ENCODE measurements at regions not wholly inside any gene's neighbourhood (a gene's known extent, or its start where the extent isn't known, plus 50 kb on each side); places are given as distances from the start of the nearest gene placed in this dataset.

DNA sequence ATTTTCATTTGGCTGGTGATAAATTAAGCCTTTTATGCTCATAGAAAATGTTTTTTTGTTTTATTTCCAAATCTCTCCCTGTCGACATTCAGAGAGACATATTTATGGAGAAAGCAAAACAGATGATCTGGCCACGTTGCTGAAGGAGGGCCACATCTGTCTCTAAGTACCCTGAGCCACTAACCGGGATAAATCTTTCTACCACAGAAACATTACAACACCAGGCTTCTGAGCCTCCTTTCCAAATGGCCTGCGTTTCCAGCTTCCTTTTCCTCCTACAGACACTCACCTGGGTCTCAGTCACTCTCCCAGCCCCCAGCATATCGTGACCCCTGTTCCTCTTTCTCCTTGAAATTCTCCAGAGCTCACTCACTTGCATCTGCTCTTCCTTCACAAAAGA, 161.0 kb downstream of the ARRDC4 start:
- H3K4me1 ChIP-seq: no peaks in the 10 kb centered on the region
- no peaks in the 10 kb centered on the region for H3K36me3 ChIP-seq
- no peaks in the 10 kb centered on the region for H3K27me3 ChIP-seq
- no peak overlapping the region for H3K27ac ChIP-seq
- no peaks in the 10 kb centered on the region for H3K9me3 ChIP-seq
- TF ChIP-seq, protein P1, sequence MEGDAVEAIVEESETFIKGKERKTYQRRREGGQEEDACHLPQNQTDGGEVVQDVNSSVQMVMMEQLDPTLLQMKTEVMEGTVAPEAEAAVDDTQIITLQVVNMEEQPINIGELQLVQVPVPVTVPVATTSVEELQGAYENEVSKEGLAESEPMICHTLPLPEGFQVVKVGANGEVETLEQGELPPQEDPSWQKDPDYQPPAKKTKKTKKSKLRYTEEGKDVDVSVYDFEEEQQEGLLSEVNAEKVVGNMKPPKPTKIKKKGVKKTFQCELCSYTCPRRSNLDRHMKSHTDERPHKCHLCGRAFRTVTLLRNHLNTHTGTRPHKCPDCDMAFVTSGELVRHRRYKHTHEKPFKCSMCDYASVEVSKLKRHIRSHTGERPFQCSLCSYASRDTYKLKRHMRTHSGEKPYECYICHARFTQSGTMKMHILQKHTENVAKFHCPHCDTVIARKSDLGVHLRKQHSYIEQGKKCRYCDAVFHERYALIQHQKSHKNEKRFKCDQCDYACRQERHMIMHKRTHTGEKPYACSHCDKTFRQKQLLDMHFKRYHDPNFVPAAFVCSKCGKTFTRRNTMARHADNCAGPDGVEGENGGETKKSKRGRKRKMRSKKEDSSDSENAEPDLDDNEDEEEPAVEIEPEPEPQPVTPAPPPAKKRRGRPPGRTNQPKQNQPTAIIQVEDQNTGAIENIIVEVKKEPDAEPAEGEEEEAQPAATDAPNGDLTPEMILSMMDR (IDR thresholded peaks at IDR 0.05): no peak
- TF ChIP-seq POLR2A (IDR thresholded peaks at IDR 0.05): no peak
- H3K4me3 ChIP-seq: no peak overlapping the region
- DNase-seq: no peak

DNA sequence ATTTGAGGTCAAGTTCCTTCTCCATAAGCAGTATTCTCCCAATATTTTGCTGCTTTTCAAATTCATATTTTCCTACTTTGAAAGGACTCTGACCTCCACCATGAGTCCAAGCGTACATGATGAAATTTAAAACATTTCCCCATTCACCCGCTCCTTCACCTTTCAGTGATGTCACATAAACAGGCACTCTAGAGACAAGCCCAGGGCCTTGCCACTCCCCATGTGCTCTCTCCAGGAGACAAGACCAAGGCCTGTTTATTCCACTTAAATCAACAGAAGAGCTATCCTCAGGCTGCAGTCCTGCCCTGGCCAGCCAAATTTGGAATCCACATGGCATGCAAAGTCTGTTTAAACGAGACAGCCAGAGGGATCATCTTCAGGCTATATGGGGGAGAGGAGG, 161.5 kb downstream of the ARRDC4 start:
- TF ChIP-seq POLR2A (IDR thresholded peaks at IDR 0.05): no peak
- TF ChIP-seq, protein P1 (IDR thresholded peaks at IDR 0.05): no peak
- H3K4me1 ChIP-seq: no peaks in the 10 kb centered on the region
- H3K27ac ChIP-seq: no peak overlapping the region
- H3K9me3 ChIP-seq: no peaks in the 10 kb centered on the region
- no peaks in the 10 kb centered on the region for H3K36me3 ChIP-seq
- no peak overlapping the region for H3K4me3 ChIP-seq
- H3K27me3 ChIP-seq: no peaks in the 10 kb centered on the region
- DNase-seq: no peak

DNA sequence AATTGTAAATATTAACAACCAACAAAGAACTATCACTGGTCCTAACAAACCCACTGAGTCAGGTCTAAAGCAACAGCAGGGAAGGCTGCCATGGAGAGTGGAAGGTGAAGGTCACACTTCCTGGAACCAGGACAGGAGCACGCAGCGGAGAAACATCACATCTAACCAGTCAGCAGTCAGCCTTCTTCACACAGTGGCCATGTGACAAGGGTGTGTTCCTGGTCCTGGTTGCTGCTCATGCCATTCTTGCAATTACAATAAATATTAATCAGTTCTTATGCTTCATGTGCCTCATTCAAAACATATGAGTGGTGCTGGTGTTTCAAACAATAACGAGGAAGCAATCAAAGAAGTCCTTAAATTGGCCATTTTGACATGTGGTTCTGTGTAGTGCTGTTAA, 162.8 kb downstream of the ARRDC4 start:
- Histone ChIP-seq H3K4me1 (no peaks in the 10 kb centered on the region), H3K4me3 (no peak overlapping the region), H3K27ac (no peak overlapping the region), H3K36me3 (no peaks in the 10 kb centered on the region), H3K9me3 (no peaks in the 10 kb centered on the region), H3K27me3 (no peaks in the 10 kb centered on the region)
- no peak for DNase-seq
- TF ChIP-seq POLR2A (IDR thresholded peaks at IDR 0.05): no peak
- TF ChIP-seq, protein P1 (IDR thresholded peaks at IDR 0.05): no peak

DNA sequence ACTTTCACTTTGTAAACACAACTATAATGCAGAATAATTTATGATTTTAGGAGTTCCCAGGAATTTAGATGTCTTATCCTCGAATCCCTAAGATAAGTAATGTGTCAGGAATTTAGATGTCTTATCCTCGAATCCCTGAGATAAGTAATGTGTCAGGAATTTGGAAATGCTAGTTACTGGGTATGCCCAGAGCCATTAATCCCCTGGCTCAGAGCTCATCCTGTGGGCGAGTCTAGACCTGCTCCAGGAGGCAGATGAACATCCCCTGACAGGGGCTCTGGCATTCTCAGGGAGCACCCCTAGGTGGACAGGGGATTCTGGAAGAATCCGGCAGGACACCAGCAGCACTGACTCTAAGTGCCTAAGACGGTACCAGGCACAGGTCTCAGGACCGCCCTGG, 163.3 kb downstream of the ARRDC4 start:
- Histone ChIP-seq H3K27ac (no peak overlapping the region), H3K4me1 (no peaks in the 10 kb centered on the region), H3K36me3 (no peaks in the 10 kb centered on the region), H3K4me3 (no peak overlapping the region), H3K27me3 (no peaks in the 10 kb centered on the region), H3K9me3 (no peaks in the 10 kb centered on the region)
- no peak for DNase-seq
- TF ChIP-seq, protein P1 (IDR thresholded peaks at IDR 0.05): no peak
- TF ChIP-seq POLR2A (IDR thresholded peaks at IDR 0.05): no peak

DNA sequence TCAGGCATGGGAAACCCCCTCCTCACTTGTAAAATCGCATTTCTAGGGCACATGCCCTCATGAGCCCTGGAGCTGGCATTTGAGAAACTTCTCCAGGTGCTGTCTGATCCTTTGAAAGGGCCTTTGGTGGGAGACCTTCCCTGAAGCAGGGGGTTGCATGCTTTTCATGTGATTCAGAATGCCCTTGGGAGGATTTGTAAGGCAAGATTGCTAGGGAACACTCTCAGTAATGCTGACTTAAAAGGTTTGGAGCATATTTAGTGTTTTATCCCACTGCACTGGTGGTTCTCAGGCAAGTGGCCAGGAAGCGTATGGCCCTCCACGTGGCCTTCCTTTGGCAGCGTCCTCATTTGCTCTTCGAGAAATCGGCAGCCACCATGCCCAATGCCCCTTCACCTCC, 164.1 kb downstream of the ARRDC4 start:
- no peak overlapping the region for H3K4me3 ChIP-seq
- H3K9me3 ChIP-seq: no peaks in the 10 kb centered on the region
- no peaks in the 10 kb centered on the region for H3K4me1 ChIP-seq
- TF ChIP-seq POLR2A (IDR thresholded peaks at IDR 0.05): no peak
- TF ChIP-seq, protein P1 (IDR thresholded peaks at IDR 0.05): no peak
- H3K36me3 ChIP-seq: no peaks in the 10 kb centered on the region
- H3K27me3 ChIP-seq: no peaks in the 10 kb centered on the region
- no peak overlapping the region for H3K27ac ChIP-seq
- DNase-seq: no peak
